ENCODE measurements at regions not wholly inside any gene's neighbourhood (a gene's known extent, or its start where the extent isn't known, plus 50 kb on each side); places are given as distances from the start of the nearest gene placed in this dataset.

GRCh38 chrX:1748408-1748807 is 133.5 kb downstream of the ASMT start:
- no peak overlapping the region for H3K23ac ChIP-seq (ENCODE audit: insufficient read length)
- no peak for FAIRE-seq
- CTCF ChIA-PET (ENCODE audit: partially characterized antibody): no interaction called here

More at GRCh38 chrX:1748408-1748807, 133.5 kb downstream of the ASMT start:
- Histone ChIP-seq H2BK12ac (ENCODE audit: low read depth, low read length) (no peak overlapping the region), H3K36me3 (ENCODE audit: control insufficient read depth in 2 of 4, insufficient read depth in 4 of 4, low read length in 3 of 4) (no peaks in the 10 kb centered on the region), H3K4me3 (ENCODE audit: extremely low read depth in 1 of 4, insufficient read depth in 2 of 4, low read depth in 3 of 4, low read length in 4 of 4) (no peak overlapping the region), H2BK120ac (replicated peaks; ENCODE audit: low read depth, low read length) (no peak overlapping the region), H3K4me2 (ENCODE audit: insufficient read depth in 1 of 2, low read depth in 2 of 2, low read length in 2 of 2) (no peak overlapping the region), H3K9me3 (ENCODE audit: insufficient read depth in 2 of 2, low read depth in 1 of 2, low read length in 1 of 2) (peaks cover 7 to 8% of the 10 kb centered on the region in 2 experiments), H2BK20ac (ENCODE audit: low read length) (no peak overlapping the region), H3K4me1 (replicated peaks in 1 of 4; ENCODE audit: control insufficient read depth in 3 of 4, insufficient read depth in 4 of 4, low read length in 3 of 4) (0 out of 7 replicates have a peak, but pooled peaks cover 0 to 2% (median 0%) of the 10 kb centered on the region in 4 experiments), H3K79me1 (ENCODE audit: low read depth, low read length) (no peaks in the 10 kb centered on the region), H3K9ac (replicated peaks in 1 of 4; ENCODE audit: extremely low read depth in 1 of 4, low read depth in 3 of 4, low read length in 3 of 4) (no peak overlapping the region), H2BK5ac (ENCODE audit: low read depth, low read length) (no peak overlapping the region), H4K91ac (replicated peaks; ENCODE audit: insufficient read length, low read length) (no peak overlapping the region), H3K4ac (replicated peaks; ENCODE audit: insufficient read length, low read depth, low read length) (no peak overlapping the region), H3K56ac (replicated peaks; ENCODE audit: insufficient read length, low read depth, low read length) (no peak overlapping the region), H3K23me2 (ENCODE audit: low read depth, low read length) (no peaks in the 10 kb centered on the region), H4K20me1 (replicated peaks in 1 of 2; ENCODE audit: control insufficient read depth in 1 of 2, insufficient read depth in 2 of 2, low read length in 2 of 2) (no peaks in the 10 kb centered on the region), H3K18ac (ENCODE audit: extremely low read depth, low read length) (no peak overlapping the region), H2AFZ (ENCODE audit: low read length) (no peak overlapping the region), H3K27me3 (replicated peaks in 1 of 4; ENCODE audit: control insufficient read depth in 3 of 4, extremely low read depth in 1 of 4, insufficient read depth in 3 of 4, low read length in 3 of 4) (no peaks in the 10 kb centered on the region), H4K5ac (ENCODE audit: insufficient read length, low read depth, low read length) (no peak overlapping the region), H3K27ac (ENCODE audit: low read depth, low read length) (no peak overlapping the region), H2BK15ac (ENCODE audit: low read length) (no peak overlapping the region), H4K8ac (ENCODE audit: extremely low read depth, insufficient read depth, low read length) (no peak overlapping the region), H3K14ac (ENCODE audit: insufficient read length) (no peak overlapping the region), H3K79me2 (ENCODE audit: control insufficient read depth in 1 of 2, insufficient read depth in 2 of 2, low read length in 2 of 2) (no peaks in the 10 kb centered on the region; a peak in 1 of 4 replicates), H2AK5ac (ENCODE audit: low read depth, low read length) (no peak overlapping the region)
- 53% methylated on average over 3 of the region's 3 CpGs; no CpG with 5 or more reads in 1 of the 2 experiments for WGBS, 2 experiments (ENCODE audit: extremely low coverage in 1 of 2, insufficient coverage in 1 of 2, insufficient read length in 1 of 2, insufficient replicate concordance in 2 of 2, low coverage in 1 of 2, low lambda C conversion rate in 2 of 2, missing lambda C conversion rate in 1 of 2)
- TF ChIP-seq TCF12 (IDR thresholded peaks at IDR 0.05; ENCODE audit: low read depth, low read length) (no peak), SRF (IDR thresholded peaks at IDR 0.05; ENCODE audit: low read depth, low read length) (no peak), SIRT6 (IDR thresholded peaks at IDR 0.05; ENCODE audit: low read length) (no peak), SAP30 (IDR thresholded peaks at IDR 0.05; ENCODE audit: insufficient read depth, insufficient replicate concordance, low read length) (no peak), CHD2 (IDR thresholded peaks at IDR 0.05; ENCODE audit: low read length) (no peak), HDAC2 (IDR thresholded peaks at IDR 0.05; ENCODE audit: borderline replicate concordance in 1 of 2, low read depth in 2 of 2, low read length in 2 of 2) (no peak), JUND (IDR thresholded peaks at IDR 0.05; ENCODE audit: low read length) (no peak), RXRA (IDR thresholded peaks at IDR 0.05; ENCODE audit: insufficient read depth, low read depth, low read length) (no peak)
- TF ChIP-seq, protein P1, sequence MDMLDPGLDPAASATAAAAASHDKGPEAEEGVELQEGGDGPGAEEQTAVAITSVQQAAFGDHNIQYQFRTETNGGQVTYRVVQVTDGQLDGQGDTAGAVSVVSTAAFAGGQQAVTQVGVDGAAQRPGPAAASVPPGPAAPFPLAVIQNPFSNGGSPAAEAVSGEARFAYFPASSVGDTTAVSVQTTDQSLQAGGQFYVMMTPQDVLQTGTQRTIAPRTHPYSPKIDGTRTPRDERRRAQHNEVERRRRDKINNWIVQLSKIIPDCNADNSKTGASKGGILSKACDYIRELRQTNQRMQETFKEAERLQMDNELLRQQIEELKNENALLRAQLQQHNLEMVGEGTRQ (IDR thresholded peaks at IDR 0.05; ENCODE audit: low read length): no peak
- POLR2A ChIA-PET (ENCODE audit: partially characterized antibody): no interaction called here
- no peak for DNase-seq (ENCODE audit: low read depth in 1 of 2, low spot score in 2 of 2)

All from H1 (cell line).